NCI-H510A (cell line): ENCODE measurements at regions not wholly inside any gene's neighbourhood (a gene's known extent, or its start where the extent isn't known, plus 50 kb on each side); places are given as distances from the start of the nearest gene placed in this dataset.

Experiments
- DNase-seq: peaks from one replicate; lab custom pipeline; 2025; lab: John Stamatoyannopoulos, UW

DNA sequence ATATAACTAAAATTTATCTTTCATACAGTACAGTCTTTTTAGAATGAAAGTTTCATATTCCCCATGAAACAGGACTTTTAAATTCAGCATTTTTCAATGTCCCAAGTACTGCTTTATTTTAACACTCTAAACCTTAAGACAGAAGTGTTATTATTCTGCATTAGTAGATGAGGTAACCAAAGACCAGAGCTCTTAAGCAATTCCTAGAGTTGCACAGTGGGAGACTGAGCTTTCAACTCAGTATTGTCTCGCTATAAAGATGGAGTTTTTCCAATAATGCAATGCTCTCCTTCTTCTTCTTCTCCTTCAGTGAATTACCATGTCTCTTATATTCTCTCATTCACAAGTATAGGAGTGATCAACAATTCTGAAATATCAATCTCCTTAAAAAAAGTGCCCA is 479.7 kb downstream of the CETN3 start:
- no peak for DNase-seq

DNA sequence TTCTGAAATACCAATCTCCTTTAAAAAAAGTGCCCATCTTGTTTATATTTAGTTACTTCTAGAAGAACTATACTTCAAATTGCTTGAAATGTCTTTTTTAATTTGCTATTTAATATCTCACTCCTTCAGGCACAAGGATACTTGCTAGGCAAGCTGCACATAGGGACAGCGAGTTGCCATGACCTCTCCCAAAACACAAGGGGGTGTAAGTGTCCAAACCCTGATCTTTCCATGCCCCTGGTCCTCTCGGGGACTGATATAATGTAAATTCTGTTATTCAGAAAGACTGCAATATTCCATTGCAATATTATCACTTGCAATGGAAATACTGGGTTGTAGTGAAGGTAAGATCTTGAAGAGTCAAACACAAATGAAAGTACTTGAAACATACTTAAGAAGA is 480.4 kb downstream of the CETN3 start:
- DNase-seq = no peak

DNA sequence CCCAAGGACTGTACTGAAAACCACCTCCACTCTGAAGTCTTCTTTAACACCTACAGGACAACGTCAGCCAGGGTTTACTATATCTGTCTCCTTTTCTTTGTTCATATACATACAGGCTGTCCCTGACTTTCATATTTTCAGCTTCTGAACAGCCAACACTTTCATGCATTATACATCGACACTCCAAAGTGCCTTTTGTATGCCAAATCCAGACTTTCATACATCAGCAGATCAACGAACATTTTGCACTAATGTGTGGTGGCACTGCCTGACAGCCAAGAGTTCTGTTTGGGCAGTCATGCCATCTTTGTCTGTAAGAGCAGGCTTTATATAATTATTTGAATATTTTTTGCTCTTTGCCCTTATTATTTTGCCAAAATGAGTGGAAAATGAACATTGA is 487.4 kb downstream of the CETN3 start:
- DNase-seq = no peak

DNA sequence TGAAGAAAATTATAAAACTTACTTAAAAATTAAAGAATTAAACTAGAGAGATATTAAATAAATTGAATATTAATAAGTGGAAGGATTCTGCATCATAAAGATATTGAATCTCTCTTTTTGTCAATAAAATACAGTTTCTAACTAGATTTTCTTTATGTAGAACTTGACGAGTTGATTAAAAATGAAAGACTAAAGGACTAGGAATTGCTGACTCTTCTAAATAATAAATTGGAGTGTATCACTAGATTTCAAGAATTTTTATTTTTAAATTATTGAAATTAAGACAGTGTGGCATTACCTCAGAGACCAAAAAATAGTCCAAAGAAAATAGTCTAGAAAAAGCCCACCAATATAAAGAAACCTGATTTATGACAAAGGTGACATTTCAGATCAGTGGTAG is 492.4 kb downstream of the CETN3 start:
- DNase-seq = no peak

DNA sequence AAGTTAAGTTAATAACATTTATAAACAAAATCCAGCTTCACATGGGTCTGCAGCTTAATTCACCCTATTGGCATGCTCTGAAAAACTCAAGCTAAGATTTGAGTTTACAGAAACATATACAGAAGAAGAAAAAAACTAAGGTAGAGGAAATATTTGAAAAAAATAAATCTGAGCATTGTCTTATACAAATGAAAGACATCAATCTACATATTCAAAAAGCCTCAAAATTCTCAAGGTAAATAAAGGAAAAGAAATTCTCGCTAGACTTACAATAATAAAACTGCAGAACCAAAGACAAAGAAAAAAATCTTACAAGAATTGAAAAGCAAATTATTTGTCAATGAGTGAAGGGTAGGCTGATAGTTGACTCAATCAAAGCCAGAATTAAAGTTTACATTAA is 493.4 kb downstream of the CETN3 start:
- no peak for DNase-seq

DNA sequence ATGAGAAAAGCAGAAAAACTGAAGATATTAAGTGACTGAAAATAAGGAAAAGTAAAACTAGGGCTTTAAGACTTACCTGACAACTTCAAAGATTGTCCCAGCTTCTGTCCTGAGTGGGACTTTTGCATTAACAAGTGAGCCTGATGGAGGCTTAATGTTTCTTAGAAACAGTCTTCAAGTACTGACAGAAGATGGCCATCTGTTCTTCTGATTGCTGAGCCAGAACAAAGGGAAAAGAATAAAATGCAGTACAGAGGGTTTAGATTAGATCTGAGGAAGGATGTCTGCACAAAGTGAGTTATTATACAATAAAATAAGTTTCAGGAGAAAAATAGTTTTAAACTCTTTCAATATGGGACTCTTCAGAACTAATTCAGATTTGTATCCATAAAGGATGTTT is 500.7 kb downstream of the CETN3 start:
- no peak for DNase-seq

DNA sequence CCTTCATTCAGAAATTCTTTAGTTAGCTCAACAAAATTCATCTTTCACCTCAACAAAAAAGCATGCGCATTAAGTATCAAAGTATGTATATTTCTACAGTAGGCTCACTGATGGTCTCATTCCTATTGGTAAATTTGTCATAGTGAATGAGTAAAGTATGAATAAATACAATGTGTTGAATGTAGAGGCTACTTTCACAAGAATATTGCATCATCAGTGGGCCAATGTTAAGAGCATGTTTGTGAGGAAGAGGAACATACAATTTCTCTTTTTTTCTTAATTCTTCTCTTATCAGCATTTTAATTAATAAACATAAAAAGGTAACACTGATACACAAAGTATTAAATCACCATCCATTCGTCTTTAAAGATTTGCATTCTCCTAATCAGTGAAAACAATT is 505.1 kb downstream of the CETN3 start:
- no peak for DNase-seq

DNA sequence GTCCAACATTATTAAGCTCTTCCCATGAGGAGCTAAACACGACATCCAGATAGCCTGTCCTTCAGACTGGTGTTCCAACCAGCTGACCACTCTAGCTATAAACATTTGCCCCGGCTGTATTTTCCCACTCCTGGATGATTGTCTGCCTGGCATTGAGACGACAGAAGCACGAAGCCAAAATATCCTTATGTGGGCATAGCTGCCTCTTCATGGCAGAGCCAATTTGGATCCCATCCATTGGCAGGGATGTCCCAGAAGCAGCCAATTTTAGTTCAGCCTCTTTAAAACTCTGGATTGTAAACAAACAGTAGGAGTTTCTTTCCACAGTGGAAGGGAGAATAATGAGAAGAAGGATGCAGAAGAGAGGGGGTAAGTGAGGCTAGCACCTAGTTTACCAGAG is 507.6 kb downstream of the CETN3 start:
- no peak for DNase-seq

DNA sequence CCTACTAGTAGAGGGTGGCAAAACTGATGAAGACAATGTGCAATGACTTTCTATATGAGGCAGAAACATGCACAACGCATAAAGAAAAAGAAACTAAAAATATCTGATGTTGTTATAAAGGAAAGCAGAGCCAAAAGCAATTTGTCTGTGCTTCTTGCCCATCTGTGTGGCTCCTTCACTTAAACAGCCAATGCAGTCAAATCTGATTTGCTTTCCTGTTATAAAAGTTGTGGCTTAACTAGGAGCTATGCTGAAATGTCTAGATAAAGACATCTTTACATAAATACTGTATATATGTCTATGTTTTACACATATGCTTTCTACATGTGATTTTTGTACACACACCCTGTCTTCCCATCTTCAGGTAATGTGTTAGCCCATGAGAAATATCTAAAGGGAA is 508.2 kb downstream of the CETN3 start:
- DNase-seq = no peak

DNA sequence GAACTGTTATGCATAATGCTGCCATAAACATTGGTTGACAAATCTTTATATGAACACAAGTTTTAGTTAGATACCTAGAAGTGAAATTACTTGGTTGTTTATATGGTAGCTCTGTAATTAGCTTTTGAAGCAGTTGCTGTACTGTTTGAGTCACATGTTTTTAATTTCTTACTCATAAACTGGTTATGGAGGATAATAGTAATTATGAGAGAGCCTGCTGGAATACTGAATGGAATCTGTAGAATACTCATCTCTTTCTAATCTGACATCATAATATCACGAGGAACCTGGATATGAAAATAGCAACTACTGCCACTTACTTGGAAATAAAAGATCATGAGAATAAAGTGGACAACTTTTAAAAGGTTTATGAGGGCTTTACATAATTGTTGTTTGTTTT is 509.2 kb downstream of the CETN3 start:
- no peak for DNase-seq

DNA sequence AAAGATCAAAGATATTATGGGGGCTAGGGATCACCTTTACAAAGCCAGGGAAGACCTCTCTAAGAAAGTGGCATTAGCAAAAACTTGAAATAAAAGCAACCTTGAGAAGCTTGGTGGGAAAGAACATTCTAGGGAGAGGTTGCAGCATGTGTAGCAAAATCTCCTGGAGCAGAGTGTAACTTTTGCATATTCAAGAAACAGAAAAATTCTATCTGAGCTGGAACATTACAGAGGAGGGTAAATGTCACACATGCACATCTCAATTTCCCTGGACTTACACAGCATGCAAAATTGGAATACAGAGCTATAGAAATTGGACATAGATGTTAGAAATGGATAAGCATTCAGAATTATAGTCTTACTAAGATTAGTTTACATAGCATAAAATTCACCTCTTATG is 510.0 kb downstream of the CETN3 start:
- DNase-seq = no peak

DNA sequence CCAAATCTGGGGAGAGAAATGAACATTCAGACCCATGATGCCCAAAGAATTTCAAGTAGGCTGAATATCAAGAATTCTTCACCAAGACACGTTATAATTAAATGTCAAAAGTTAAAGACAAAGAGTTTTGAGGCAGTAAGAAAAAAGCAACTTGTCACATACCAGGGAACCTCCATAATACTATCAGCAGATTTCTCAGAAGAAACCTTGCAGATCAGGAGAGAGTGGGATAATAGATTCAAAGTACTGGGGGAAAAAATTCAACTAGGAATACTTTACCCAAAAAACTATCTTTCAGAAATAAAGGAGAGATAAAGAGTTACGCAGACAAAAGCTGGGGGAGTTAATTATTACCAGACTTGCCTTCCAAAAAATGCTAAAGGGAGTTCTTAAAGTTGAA is 516.0 kb downstream of the CETN3 start:
- DNase-seq = no peak

DNA sequence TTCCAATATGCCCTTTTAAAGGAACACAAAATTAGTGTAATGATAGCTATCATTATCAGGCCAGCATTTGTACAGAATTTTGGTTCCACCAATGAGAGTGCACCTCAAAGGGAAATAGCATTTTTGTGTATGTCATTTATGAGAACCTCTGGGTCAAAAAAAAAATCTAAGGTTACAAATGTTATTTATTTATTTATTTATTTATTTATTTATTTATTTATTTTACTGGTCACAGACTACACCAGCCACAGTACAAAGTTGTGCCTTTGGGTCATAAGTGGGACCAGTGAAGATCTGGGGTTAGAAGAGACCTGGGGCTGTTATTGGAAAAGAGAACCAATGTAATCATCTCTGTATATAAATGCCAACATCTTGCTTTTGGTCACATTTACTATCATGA is 523.9 kb downstream of the CETN3 start:
- DNase-seq = no peak

DNA sequence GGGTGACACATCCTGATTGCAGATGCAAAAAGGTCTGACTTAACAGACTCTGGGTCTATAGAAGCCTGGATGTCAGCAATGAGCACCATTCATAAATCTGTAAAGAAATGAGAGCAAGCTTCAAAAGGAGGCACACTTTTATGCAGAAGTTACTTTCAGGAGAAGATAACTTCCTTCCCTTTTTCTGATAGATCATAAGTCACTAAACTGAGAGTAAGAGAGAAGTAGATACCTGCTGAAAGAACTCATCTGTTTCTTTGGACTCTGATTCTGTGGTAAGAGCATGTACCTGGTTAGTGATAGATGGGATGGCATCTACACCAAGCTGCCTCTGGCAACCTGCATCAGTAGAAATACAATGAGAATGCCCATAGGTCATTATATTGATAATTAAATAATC is 525.6 kb downstream of the CETN3 start:
- DNase-seq = no peak

DNA sequence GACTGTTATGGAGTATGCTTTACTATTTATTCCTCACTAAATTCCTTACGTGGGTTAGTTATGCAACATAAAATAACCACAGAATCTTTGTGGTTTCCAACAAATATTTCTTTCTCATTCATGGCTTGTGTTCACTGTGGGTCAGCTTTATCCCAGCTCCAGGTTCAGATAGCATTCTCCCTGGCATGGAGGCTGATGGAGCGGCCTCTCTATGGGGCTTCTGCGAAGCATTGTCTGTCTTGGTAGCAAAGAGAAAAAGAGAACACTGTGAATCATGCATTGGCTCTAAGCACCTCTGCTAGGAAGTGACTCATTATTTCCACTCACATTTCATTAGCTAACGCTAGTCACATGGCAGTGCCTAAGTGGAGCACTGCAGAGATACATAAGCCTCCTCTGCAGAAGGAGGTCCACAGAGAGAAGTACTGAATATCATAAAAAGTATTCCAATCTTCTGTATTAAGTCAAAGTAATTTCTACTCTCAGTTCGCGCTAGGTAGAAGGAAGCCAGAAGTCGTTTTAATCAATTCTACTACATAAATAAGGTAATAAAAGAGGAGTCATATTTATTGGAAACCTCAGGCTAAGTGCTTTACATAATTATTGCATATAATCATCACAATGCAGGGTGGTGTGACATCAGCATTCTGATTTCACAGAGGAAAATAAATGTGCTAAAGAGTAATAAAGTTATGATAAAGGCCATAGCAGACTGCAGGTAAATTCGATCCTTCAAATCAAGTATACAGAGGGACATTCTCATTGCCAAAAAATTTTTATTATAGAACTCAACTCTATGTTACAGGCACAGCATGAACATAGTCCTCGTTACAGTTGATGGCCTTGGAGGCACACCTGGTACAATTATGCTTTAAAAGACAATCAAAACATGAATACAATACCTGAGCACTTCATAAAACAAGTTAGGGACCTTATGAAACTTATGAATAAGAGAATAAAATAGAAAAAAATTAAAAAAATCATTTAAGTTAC is 531.1 kb downstream of the CETN3 start:
- no peak for DNase-seq

DNA sequence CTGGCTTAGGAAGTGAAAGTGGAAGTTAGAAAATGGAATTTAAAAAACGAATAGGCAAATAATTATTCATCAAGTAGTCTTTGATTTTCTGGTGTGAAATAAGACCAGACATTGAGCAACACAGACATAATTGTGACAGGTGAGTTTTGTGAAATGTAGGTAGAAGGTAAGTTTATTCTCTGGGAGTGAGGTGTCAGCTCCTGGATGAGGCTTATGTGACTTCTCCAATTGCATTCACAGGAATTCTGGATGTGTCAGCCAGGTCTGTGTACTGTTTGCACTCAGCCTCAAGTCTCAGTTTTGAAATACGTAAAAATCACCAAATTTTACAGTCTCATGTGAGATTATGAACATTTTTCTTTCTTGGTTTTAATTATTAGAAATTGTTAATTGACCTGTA is 537.6 kb downstream of the CETN3 start:
- DNase-seq = no peak

DNA sequence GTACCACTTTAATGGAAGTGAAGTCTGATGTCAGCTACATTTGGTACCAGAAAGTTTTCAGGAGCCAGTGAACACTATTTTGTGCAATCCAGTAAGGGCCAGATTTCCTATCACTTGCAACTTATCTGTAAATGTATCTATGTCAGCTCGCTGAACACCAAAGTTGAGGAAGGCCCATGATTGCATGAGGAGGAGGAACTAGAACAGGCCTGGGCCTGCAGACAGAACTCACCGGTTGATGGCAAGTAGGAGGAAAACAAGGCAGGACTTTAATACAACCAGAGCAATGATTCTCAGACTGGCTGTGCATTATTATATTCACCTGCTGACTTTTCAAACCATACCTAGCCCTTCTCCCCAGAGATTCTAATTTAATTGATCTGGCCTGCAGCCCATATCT is 540.2 kb downstream of the CETN3 start:
- no peak for DNase-seq

DNA sequence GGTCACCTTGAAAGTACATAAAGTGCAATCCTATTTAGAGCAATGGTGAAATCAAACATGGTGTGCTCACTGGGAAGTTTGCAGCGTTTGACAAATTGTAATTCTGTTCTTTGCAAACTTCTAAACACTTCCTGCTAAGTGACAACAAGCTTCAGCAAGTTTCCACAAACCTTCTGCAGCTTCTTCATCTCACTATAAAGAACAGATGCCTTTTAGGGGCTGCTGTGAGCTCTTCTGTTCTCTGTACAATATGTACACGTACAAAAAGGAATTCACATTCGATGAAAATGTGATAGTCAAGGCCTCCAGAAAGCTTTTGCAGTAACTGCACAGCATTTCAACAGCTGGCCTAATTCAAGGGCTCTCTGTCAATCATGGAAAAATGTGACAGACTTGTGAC is 543.1 kb downstream of the CETN3 start:
- DNase-seq = no peak

DNA sequence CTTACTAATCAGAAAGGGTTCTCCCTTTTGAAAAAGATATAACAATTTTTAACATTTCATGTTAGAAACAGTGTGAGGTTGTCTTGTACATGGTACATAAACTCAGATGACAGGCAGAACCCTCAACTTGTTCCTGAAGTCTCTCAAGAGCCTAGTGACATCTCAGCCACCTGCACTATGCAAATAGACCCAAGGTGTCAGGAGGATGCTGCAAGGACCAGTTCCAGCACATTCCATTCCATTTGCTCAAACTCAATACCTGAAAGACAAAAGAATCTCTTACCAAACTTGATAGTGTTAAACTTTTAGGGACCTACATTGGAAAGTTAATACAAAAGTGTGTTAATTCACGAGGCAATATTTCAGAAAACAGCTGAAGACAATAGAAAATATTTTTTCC is 544.6 kb downstream of the CETN3 start:
- DNase-seq = no peak

DNA sequence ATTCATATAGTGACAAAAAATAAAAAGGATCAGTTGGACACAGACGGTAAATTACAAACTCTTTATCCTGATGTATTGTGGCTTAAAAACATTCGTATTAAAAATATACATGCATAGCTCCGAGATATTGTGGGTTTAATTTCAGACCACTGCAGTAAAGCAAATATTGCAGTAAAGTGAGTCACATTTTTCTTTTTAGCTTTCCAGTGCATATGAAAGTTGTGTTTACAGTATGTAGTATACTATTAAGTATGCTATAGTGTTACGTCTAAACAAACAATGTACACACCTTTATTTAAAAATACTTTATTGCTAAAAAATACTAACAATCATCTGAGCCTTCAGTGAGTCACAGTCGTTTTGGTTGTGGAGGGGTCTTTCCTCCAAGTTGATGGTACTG is 551.8 kb downstream of the CETN3 start:
- no peak for DNase-seq

DNA sequence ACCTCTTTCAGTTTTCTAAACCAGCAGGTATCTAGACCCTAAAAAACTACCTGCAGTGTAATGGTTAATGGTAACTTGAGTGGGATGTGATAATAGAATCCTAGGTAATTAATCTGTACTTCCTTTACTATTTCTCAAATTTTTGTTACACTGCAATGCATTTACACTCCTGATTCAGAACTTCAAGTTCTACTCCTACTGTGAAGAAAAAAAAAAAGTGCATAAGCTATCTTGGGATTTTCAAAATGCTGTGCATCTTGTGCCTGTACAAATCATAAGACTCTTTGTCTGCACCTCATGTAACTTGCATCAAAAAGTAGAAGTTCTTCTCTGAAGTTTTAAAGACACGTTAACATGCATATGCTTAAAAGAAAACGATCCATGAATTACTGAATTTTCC is 554.1 kb downstream of the CETN3 start:
- no peak for DNase-seq

DNA sequence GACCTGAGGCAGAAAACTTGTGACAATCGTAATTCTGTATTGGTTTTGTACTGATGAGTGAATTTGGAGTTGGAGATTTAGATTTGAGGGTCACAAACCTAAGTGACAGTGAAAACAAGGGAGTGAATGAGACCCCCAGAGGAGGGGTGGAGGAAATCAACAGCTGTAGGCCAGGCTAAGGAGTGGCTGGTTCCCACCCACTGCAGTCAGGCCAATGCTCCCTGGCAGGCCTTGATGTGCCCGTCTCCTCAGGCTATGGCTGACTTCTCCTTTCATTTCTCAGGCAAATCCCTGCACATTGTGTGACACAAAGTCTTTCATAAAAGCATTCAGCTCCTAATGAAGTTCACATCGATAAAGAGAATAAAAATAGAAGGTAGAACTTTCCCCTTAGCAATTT is 557.6 kb downstream of the CETN3 start:
- no peak for DNase-seq

DNA sequence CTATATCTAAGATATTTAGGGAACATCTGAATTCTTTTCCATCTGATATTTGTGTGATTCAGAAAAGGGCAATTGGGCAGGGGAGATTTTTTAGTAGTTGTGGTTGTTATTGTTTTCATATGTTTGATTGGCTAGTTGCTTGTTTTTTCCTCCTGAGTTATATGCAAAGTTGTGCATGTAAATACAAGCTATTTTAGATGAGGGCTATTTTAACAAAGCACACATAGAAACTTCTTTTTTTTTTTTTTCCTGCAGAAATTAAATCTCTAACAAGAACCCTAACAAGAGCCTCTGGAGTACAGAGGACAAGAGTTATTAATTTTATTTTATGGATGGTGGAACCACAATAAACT is 559.1 kb downstream of the CETN3 start:
- no peak for DNase-seq

DNA sequence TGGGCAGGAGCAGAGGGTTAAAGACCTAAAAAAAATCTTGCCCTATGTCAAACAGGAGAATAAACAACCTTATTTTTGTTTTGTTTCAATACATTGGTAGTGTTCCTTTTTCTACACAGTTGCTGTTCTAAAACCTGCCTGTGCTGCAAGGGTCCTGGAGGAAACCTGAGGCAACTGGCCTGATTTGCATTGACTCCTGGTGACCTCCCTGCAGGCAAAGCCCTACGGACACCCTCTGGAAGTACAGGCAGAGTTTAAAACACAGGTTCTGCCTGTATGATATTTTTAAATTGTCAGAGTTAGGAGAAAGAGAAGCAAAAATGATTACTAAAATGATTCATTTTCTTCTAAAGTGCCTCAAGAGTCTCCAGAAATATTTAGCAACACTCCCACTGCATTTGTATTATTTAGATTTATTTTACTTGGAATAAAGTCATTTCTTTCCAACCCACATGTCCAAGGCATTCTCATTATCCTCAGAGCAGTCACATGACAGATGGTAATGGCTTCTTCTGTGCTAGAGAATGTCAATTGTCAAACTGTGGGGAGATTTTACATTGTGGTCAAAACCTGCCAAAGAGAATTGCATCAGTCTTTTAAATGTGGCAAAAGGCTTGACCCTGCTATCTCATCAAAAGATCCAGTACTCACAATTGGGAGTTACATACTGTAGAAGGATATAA is 559.6 kb downstream of the CETN3 start:
- DNase-seq = no peak
